HFF-Myc (cell line): ENCODE measurements at regions not wholly inside any gene's neighbourhood (a gene's known extent, or its start where the extent isn't known, plus 50 kb on each side); places are given as distances from the start of the nearest gene placed in this dataset.

ENCODE experiments used
- DNase-seq: peaks from one replicate; pipeline ENCODE4 v3.0.0-alpha.2; 2011; ENCODE audit warnings: low read depth; ENCODE audit errors: extremely low read depth
- H3K4me3 ChIP-seq: replicated peaks from 2 replicates; pipeline ENCODE4 v1.5.1; 2011; ENCODE audit warnings: low read depth, mild to moderate bottlenecking, control low read depth, low read length
- TF ChIP-seq, protein P1 (sequence below): IDR thresholded peaks from 2 replicates; pipeline ENCODE4 v1.5.1; 2012; ENCODE audit warnings: mild to moderate bottlenecking, low read depth, low read length, control low read depth; ENCODE audit errors: missing control alignments

DNA sequence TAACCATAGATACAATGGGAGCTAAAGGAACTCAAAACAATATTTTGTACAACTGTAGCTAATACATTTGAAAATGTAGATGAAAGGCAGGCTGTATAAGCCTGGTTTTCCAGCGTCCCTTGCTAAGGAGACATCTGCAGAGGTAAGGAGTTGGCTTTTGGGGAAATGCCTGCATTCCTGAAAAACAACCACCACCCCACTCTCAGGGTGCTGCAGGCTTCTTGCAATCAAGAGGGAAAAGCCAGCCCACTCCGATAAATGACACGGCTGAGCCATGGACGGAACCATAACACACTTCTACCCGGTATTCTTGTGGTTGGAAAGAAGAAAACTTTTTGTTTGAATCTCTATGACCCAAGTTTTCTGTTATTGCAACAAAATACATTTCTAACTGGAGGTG lies 200.3 kb downstream of the TEX36 start:
- DNase-seq: no peak
- no peak overlapping the region for H3K4me3 ChIP-seq
- TF ChIP-seq, protein P1, sequence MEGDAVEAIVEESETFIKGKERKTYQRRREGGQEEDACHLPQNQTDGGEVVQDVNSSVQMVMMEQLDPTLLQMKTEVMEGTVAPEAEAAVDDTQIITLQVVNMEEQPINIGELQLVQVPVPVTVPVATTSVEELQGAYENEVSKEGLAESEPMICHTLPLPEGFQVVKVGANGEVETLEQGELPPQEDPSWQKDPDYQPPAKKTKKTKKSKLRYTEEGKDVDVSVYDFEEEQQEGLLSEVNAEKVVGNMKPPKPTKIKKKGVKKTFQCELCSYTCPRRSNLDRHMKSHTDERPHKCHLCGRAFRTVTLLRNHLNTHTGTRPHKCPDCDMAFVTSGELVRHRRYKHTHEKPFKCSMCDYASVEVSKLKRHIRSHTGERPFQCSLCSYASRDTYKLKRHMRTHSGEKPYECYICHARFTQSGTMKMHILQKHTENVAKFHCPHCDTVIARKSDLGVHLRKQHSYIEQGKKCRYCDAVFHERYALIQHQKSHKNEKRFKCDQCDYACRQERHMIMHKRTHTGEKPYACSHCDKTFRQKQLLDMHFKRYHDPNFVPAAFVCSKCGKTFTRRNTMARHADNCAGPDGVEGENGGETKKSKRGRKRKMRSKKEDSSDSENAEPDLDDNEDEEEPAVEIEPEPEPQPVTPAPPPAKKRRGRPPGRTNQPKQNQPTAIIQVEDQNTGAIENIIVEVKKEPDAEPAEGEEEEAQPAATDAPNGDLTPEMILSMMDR: no peak

DNA sequence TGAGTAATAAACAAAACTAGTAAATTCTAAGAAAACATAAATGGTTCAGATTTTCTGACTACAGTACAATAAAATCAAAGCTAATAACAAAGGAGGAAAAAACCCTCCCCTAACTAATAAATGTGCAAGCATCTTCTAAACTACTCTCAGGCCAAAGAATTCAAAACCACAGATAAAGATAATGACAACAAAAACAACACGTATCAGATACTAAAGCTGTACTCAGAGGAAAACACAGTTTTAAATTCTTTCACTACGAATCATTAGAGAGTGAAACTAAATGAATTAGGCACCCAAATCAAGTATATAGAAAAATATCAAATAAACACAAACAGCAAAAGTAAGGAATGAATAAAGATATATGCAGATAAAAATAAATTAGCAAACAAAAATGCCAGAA lies 200.9 kb downstream of the TEX36 start:
- H3K4me3 ChIP-seq: no peak overlapping the region
- DNase-seq: no peak
- TF ChIP-seq, protein P1: no peak

DNA sequence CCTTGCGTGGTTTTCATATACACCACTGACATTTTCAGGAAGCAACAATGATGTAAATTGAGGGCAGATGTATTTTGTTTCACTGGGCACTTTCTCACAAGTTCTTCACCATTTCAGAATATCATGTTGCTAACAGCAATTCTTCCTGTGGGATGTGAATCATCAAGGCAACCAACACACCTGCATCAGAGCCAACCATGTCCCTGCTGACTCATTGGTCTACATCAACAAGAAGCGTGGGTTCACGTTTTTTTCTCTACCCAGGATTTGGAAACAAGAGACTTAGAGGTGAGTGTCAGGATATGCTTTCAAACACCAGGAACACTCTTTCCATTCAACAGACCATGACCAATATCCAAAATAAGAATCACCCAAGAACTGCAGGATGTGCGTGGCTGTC lies 203.9 kb downstream of the TEX36 start:
- TF ChIP-seq, protein P1: no peak
- DNase-seq: peak; percentile 7
- no peak overlapping the region for H3K4me3 ChIP-seq

DNA sequence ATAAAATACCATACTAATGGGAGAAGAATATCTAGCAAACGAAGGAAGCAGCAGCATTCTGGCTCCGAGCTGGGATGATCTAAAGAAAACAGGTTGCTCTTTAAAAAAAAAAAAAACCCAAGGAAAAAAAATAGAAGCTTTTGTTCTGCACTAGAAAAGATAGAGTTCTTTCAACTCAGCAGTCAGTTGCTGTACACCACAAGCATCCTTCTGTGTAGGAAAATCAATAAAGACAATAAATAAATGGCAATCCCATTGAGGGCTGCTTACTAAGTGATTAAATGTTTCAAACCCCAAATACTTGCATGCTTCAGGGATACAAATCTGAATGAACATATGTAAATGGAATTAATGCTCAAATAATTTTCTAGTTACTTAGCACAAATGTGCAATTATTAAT lies 207.1 kb downstream of the TEX36 start:
- TF ChIP-seq, protein P1: no peak
- H3K4me3 ChIP-seq: no peak overlapping the region
- DNase-seq: no peak

DNA sequence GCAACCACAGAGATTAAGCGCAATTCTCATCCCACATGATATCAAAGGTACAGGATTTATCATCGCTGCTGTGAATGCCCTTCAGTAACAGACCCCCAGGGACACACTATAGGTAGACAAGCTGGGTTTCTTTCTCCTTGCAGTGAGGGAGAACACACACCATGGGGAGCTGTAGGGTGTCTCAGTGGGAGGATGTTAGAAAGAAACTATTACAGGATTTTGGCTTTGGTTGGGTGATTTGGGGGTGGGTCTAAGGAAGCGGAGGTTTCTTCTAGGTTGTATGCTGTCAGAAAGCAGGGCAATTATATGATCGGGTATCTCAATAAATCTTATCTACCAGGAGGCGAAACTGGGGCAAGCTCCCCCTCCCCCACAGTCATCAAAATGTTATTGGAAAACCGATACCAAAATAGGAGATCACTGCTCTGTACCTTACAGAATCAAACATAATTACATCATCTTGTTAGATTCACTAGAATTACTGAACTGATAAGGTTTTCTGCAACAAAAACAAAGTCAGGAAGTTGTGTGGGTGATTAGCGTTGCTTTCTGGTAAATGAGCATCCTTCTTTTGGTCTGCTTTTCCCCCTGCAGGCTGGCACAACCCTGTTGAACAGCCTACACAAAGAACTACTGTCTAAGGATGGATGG lies 209.7 kb downstream of the TEX36 start:
- DNase-seq: no peak
- TF ChIP-seq, protein P1: no peak
- no peak overlapping the region for H3K4me3 ChIP-seq

DNA sequence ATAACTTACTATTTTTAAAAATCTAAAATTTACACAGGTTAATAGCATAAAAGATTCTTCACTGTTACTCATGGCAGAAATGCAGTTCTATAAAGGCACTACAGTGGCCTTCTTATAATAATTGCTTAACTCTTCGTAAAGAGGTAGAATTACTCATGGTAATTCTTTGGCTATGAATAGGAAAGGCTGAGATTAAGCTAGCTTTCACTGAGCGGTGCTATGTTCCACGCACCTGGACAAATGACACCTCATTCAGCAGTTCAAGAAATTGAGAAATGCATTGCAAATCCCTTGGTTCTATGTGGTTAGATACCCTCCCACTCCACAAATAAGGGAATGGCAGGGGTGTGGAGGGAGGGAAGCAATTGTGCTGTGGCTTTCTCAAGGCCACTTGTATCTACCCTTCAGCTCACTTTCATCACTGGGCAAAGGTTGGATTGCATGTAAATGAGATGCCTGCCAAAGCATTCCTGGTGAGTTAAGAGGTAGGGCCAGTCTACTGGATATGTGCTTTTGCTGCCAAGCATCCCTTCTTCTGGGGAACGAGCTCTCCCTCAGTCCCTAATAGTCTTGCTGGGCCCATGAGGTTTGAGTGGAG lies 210.9 kb downstream of the TEX36 start:
- TF ChIP-seq, protein P1: no peak
- no peak overlapping the region for H3K4me3 ChIP-seq

More for the DNA sequence above, 210.9 kb downstream of the TEX36 start:
- DNase-seq: no peak
